Vagina (tissue), 2 donors: ENCODE measurements at regions not wholly inside any gene's neighbourhood (a gene's known extent, or its start where the extent isn't known, plus 50 kb on each side); places are given as distances from the start of the nearest gene placed in this dataset.

ENCODE experiments used
- DNase-seq, 2 donors: peaks; one replicate each; pipeline ENCODE4 v3.0.0-alpha.2; 2017; ENCODE audit errors: extremely low spot score in 2 of 2
- H3K27ac ChIP-seq: fragments of 200-600 bp; sonication (generic); one replicate; pipeline ENCODE4 v1.5.1; 2019
- H3K27me3 ChIP-seq: fragments of 200-600 bp; sonication (generic); one replicate; pipeline ENCODE4 v1.5.1; 2019
- H3K36me3 ChIP-seq, 2 donors: fragments of 200-600 bp; sonication (generic); one replicate each; pipeline ENCODE4 v1.5.1; 2017 to 2019
- H3K4me1 ChIP-seq: fragments of 200-600 bp; sonication (generic); one replicate; pipeline ENCODE4 v1.5.1; 2019
- H3K4me3 ChIP-seq, 2 donors: fragments of 200-600 bp; sonication (generic); 1 replicate in 1 of 2; 2 replicates in 1 of 2; pipeline ENCODE4 v1.5.1; 2016 to 2019
- H3K9me3 ChIP-seq: fragments of 200-600 bp; sonication (generic); one replicate; pipeline ENCODE4 v1.5.1; 2019
- CTCF ChIP-seq, 3 experiments: fragments of 450-650 bp in 2 of 3; fragments of 200-600 bp in 1 of 3; sonication (generic) in 1 of 3; IDR thresholded peaks; one replicate each; pipeline ENCODE4 v1.5.1; 2017 to 2019; ENCODE audit warnings: antibody characterized with exemption in 3 of 3, mild to moderate bottlenecking in 2 of 3, moderate library complexity in 2 of 3
- POLR2A ChIP-seq, 2 donors: fragments of 450-650 bp; IDR thresholded peaks; one replicate each; pipeline ENCODE4 v1.6.1; 2017; ENCODE audit warnings: antibody characterized with exemption in 2 of 2, mild to moderate bottlenecking in 2 of 2, moderate library complexity in 2 of 2
- POLR2AphosphoS5 ChIP-seq, 2 donors: sonication (generic); formaldehyde crosslinking; IDR thresholded peaks; one replicate each; pipeline ENCODE4 v1.9.0; 2017; ENCODE audit warnings: antibody characterized with exemption in 2 of 2, mild to moderate bottlenecking in 2 of 2, low read depth in 1 of 2; ENCODE audit not compliant: insufficient read depth in 1 of 2
- intact Hi-C: fragments of 100-400 bp; cut with DNase I; formaldehyde crosslinking; loops from one replicate; pipeline ENCODE4 v1.15.1; 2023

DNA sequence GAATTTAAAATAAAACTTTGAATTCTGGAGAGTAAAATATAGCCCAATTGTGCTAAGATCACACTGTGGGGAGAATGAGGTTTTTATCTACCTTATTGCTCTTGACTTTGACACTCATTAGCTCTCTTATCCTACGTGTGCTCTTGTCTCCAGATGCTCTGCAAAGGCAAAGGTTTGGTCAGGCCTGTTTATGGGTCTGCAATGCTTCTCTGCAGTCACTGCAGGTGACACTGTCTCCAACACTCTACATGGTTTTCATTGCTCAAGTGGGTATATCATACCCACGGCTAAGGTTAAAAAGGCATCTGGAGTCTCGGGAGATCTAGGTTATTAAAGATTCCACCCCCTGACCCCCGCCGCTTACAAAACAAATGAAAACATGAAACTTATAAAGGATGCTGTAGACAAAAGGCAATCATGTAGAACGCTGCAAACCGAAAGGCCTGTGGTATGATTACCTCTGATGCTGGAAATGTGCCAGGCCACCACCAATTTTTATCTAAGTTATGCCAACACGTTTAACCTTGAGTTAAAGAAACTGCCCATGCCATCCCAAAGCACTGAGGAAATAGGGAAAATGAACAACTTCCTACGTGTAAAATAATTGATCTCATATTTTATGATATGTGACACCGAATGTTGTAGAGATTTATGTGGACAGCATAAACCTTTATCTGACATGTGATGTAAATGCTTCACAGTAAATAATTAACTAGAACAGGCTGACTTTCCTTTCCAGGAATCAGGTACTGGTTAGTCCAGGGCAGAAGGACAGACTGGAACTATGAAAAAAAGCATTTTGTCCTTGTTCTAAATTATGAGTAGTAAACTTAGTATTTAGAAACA is 238.2 kb upstream of the NOX3 start:
- Histone ChIP-seq H3K9me3 (no peaks in the 10 kb centered on the region), H3K4me3 (no peak overlapping the region), H3K27me3 (no peaks in the 10 kb centered on the region), H3K4me1 (no peaks in the 10 kb centered on the region), H3K27ac (no peak overlapping the region), H3K36me3 (no peaks in the 10 kb centered on the region)
- TF ChIP-seq CTCF (IDR thresholded peaks at IDR 0.05) (no peak), POLR2A (IDR thresholded peaks at IDR 0.05) (no peak), POLR2AphosphoS5 (IDR thresholded peaks at IDR 0.05; ENCODE audit: insufficient read depth in 1 of 2, low read depth in 1 of 2) (no peak)
- DNase-seq, result no peak
- intact Hi-C loops, result no loop called here

GRCh38 chr6:155690820-155691219 is 235.2 kb upstream of the NOX3 start:
- Histone ChIP-seq H3K9me3 (no peaks in the 10 kb centered on the region), H3K27ac (no peak overlapping the region), H3K4me3 (no peak overlapping the region), H3K27me3 (no peaks in the 10 kb centered on the region), H3K36me3 (no peaks in the 10 kb centered on the region), H3K4me1 (no peaks in the 10 kb centered on the region)
- intact Hi-C loops, result no loop called here
- TF ChIP-seq POLR2A (IDR thresholded peaks at IDR 0.05) (no peak), POLR2AphosphoS5 (IDR thresholded peaks at IDR 0.05; ENCODE audit: insufficient read depth in 1 of 2, low read depth in 1 of 2) (no peak), CTCF (IDR thresholded peaks at IDR 0.05) (no peak)
- DNase-seq, result no peak

- Histone ChIP-seq H3K4me1 (no peaks in the 10 kb centered on the region), H3K27me3 (no peaks in the 10 kb centered on the region), H3K36me3 (no peaks in the 10 kb centered on the region), H3K9me3 (no peaks in the 10 kb centered on the region), H3K4me3 (no peak overlapping the region), H3K27ac (no peak overlapping the region)
- DNase-seq, result no peak
- TF ChIP-seq CTCF (IDR thresholded peaks at IDR 0.05) (no peak), POLR2A (IDR thresholded peaks at IDR 0.05) (no peak), POLR2AphosphoS5 (IDR thresholded peaks at IDR 0.05; ENCODE audit: insufficient read depth in 1 of 2, low read depth in 1 of 2) (no peak)
- intact Hi-C loops, result loop anchor here (1.0 kb wide), 1 partner anchor 21 kb away; no protein-coding TSS in a partner anchor
Observed at GRCh38 chr6:155687645-155688044, 232.0 kb upstream of the NOX3 start.

- no peak overlapping the region for H3K27ac ChIP-seq
- H3K4me1 ChIP-seq, result no peaks in the 10 kb centered on the region
- intact Hi-C loops, result no loop called here
- no peaks in the 10 kb centered on the region for H3K27me3 ChIP-seq
- TF ChIP-seq CTCF (IDR thresholded peaks at IDR 0.05) (no peak), POLR2A (IDR thresholded peaks at IDR 0.05) (no peak), POLR2AphosphoS5 (IDR thresholded peaks at IDR 0.05; ENCODE audit: insufficient read depth in 1 of 2, low read depth in 1 of 2) (no peak)
- H3K9me3 ChIP-seq, result no peaks in the 10 kb centered on the region
- no peaks in the 10 kb centered on the region for H3K36me3 ChIP-seq
- no peak for DNase-seq
- H3K4me3 ChIP-seq, result no peak overlapping the region
Observed at GRCh38 chr6:155684416-155685196, 229.0 kb upstream of the NOX3 start.
